HEK293 (cell line): ENCODE measurements at regions not wholly inside any gene's neighbourhood (a gene's known extent, or its start where the extent isn't known, plus 50 kb on each side); places are given as distances from the start of the nearest gene placed in this dataset.

ENCODE experiments used
- HOXC10 ChIP-seq: sonication (generic); formaldehyde crosslinking; IDR thresholded peaks from 2 replicates; pipeline ENCODE4 v1.8.1; 2023; ENCODE audit warnings: mild to moderate bottlenecking, missing genetic modification reagents
- IKZF3 ChIP-seq: fragments of 450-650 bp; IDR thresholded peaks from 2 replicates; pipeline ENCODE4 v1.5.0; 2018; ENCODE audit warnings: missing biosample characterization, mild to moderate bottlenecking, missing genetic modification characterization, moderate library complexity
- OVOL3 ChIP-seq: fragments of 450-650 bp; formaldehyde crosslinking; IDR thresholded peaks from 2 replicates; pipeline ENCODE4 v1.5.1; 2016; ENCODE audit warnings: missing biosample characterization, missing genetic modification characterization
- PBX3 ChIP-seq: sonication (generic); formaldehyde crosslinking; IDR thresholded peaks from 2 replicates; pipeline ENCODE4 v1.8.1; 2022; ENCODE audit warnings: mild to moderate bottlenecking, moderate library complexity, missing genetic modification reagents
- PRDM2 ChIP-seq: fragments of 450-650 bp; formaldehyde crosslinking; IDR thresholded peaks from 2 replicates; pipeline ENCODE4 v1.5.1; 2016; ENCODE audit warnings: missing biosample characterization, missing genetic modification characterization, borderline replicate concordance
- SP7 ChIP-seq: fragments of 450-650 bp; formaldehyde crosslinking; IDR thresholded peaks from 2 replicates; pipeline ENCODE4 v1.5.1; 2016; ENCODE audit warnings: missing biosample characterization, missing genetic modification characterization
- ZBTB11 ChIP-seq: fragments of 450-650 bp; formaldehyde crosslinking; conservative IDR thresholded peaks from 2 replicates; pipeline ENCODE4 v1.5.1; 2016; ENCODE audit warnings: low read depth, missing biosample characterization, missing genetic modification characterization
- ZIC2 ChIP-seq: fragments of 450-650 bp; formaldehyde crosslinking; IDR thresholded peaks from 2 replicates; pipeline ENCODE4 v1.5.1; 2016; ENCODE audit warnings: missing biosample characterization, missing genetic modification characterization
- ZNF184 ChIP-seq: fragments of 450-650 bp; IDR thresholded peaks from 2 replicates; pipeline ENCODE4 v1.5.1; 2018; ENCODE audit warnings: missing biosample characterization, mild to moderate bottlenecking, missing genetic modification characterization
- ZNF211 ChIP-seq: fragments of 450-650 bp; formaldehyde crosslinking; IDR thresholded peaks from 2 replicates; pipeline ENCODE4 v1.5.1; 2016; ENCODE audit warnings: low read depth, missing biosample characterization, missing genetic modification characterization
- ZNF239 ChIP-seq: fragments of 450-650 bp; formaldehyde crosslinking; IDR thresholded peaks from 2 replicates; pipeline ENCODE4 v1.5.1; 2016; ENCODE audit warnings: missing biosample characterization, missing genetic modification characterization
- ZNF280D ChIP-seq: fragments of 450-650 bp; formaldehyde crosslinking; IDR thresholded peaks from 2 replicates; pipeline ENCODE4 v1.5.1; 2016; ENCODE audit warnings: missing biosample characterization, missing genetic modification characterization
- ZNF362 ChIP-seq: fragments of 450-650 bp; formaldehyde crosslinking; IDR thresholded peaks from 2 replicates; pipeline ENCODE4 v1.5.1; 2016; ENCODE audit warnings: missing biosample characterization, missing genetic modification characterization
- ZNF37A ChIP-seq: fragments of 450-650 bp; IDR thresholded peaks from 2 replicates; pipeline ENCODE4 v1.5.1; 2018; ENCODE audit warnings: missing biosample characterization, missing genetic modification characterization
- ZNF48 ChIP-seq: fragments of 450-650 bp; formaldehyde crosslinking; IDR thresholded peaks from 2 replicates; pipeline ENCODE4 v1.5.1; 2016; ENCODE audit warnings: missing biosample characterization, missing genetic modification characterization
- ZNF548 ChIP-seq: fragments of 450-650 bp; formaldehyde crosslinking; IDR thresholded peaks from 2 replicates; pipeline ENCODE4 v1.5.1; 2016; ENCODE audit warnings: missing biosample characterization, missing genetic modification characterization
- ZNF558 ChIP-seq: fragments of 450-650 bp; formaldehyde crosslinking; IDR thresholded peaks from 2 replicates; pipeline ENCODE4 v1.5.1; 2016; ENCODE audit warnings: missing biosample characterization, missing genetic modification characterization
- ZNF561 ChIP-seq: fragments of 450-650 bp; IDR thresholded peaks from 2 replicates; pipeline ENCODE4 v1.5.1; 2018; ENCODE audit warnings: missing biosample characterization, missing genetic modification characterization, borderline replicate concordance
- ZNF600 ChIP-seq: fragments of 450-650 bp; formaldehyde crosslinking; IDR thresholded peaks from 2 replicates; pipeline ENCODE4 v1.5.1; 2016; ENCODE audit warnings: missing biosample characterization, missing genetic modification characterization
- ZNF624 ChIP-seq: fragments of 450-650 bp; formaldehyde crosslinking; IDR thresholded peaks from 2 replicates; pipeline ENCODE4 v1.5.1; 2017; ENCODE audit warnings: missing biosample characterization, missing genetic modification characterization
- ZNF670 ChIP-seq: fragments of 450-650 bp; formaldehyde crosslinking; IDR thresholded peaks from 2 replicates; pipeline ENCODE4 v1.5.1; 2016; ENCODE audit warnings: missing biosample characterization, missing genetic modification characterization, low read depth
- ZNF768 ChIP-seq: fragments of 450-650 bp; formaldehyde crosslinking; IDR thresholded peaks from 2 replicates; pipeline ENCODE4 v1.5.1; 2018; ENCODE audit warnings: missing biosample characterization, mild to moderate bottlenecking, missing genetic modification characterization
- ZNF776 ChIP-seq: fragments of 450-650 bp; formaldehyde crosslinking; IDR thresholded peaks from 2 replicates; pipeline ENCODE4 v1.5.0; 2017; ENCODE audit warnings: missing biosample characterization, missing genetic modification characterization, borderline replicate concordance
- ZXDB ChIP-seq: fragments of 450-650 bp; formaldehyde crosslinking; IDR thresholded peaks from 2 replicates; pipeline ENCODE4 v1.5.1; 2016; ENCODE audit warnings: missing biosample characterization, missing genetic modification characterization

- TF ChIP-seq ZNF561 (tag by site-specific recombination) = peak; percentile 87
- TF ChIP-seq PRDM2 = no peak
- 0 out of 2 replicates have a peak, but pooled peaks have one; percentile 6 for TF ChIP-seq IKZF3 (tag by site-specific recombination)
- no peak for TF ChIP-seq ZNF624
- TF ChIP-seq ZNF670 (tag by site-specific recombination) = no peak
- no peak for TF ChIP-seq ZNF558 (tag by site-specific recombination)
- TF ChIP-seq OVOL3 (tag by site-specific recombination) = peak; percentile 80
- no peak for TF ChIP-seq ZBTB11 (tag by site-specific recombination)
- TF ChIP-seq ZNF211 (tag by site-specific recombination) = no peak
- TF ChIP-seq SP7 (tag by site-specific recombination) = peak; percentile 75
- no peak; the same call in 1 of the 2 replicates for TF ChIP-seq ZNF37A (tag by site-specific recombination)
- TF ChIP-seq ZXDB (tag by site-specific recombination) = peak; percentile 69
- no peak for TF ChIP-seq ZIC2 (tag by site-specific recombination)
- peak; percentile 57; the same call in 1 of the 2 replicates for TF ChIP-seq ZNF184 (tag by site-specific recombination)
- peak; percentile 63; the same call in 1 of the 2 replicates for TF ChIP-seq PBX3
- TF ChIP-seq ZNF548 (tag by site-specific recombination) = no peak
- TF ChIP-seq ZNF768 (tag by site-specific recombination) = no peak
- TF ChIP-seq HOXC10 (CRISPR knock-in tag) = no peak
- no peak for TF ChIP-seq ZNF48 (tag by site-specific recombination)
- TF ChIP-seq ZNF280D = 0 out of 2 replicates have a peak, but pooled peaks have one; percentile 11
- peak; percentile 44; the same call in 1 of the 2 replicates for TF ChIP-seq ZNF362 (tag by site-specific recombination)
- TF ChIP-seq ZNF600 = no peak
- TF ChIP-seq ZNF776 = no peak
- no peak for TF ChIP-seq ZNF239 (tag by site-specific recombination)
Observed at GRCh38 chr6:28673787-28674671, 148.3 kb downstream of the GPX5 start (continued).
